Type B pancreatic cell (in vitro differentiated cells): ENCODE measurements at regions not wholly inside any gene's neighbourhood (a gene's known extent, or its start where the extent isn't known, plus 50 kb on each side); places are given as distances from the start of the nearest gene placed in this dataset.
"Not testable (repeated sequence)": the region's sequence is repeated elsewhere in the genome, so short reads cannot be mapped to it uniquely, and the experiment has no call there.

Experiments
- DNase-seq: peaks from one replicate; pipeline ENCODE4 v3.0.0; 2021; ENCODE audit warnings: mixed read lengths; ENCODE audit not compliant: unreplicated experiment; ENCODE audit errors: extremely low spot score
- H3K27ac Mint-ChIP-seq: 2 replicates; pipeline ENCODE4 v1.8.0; 2021; ENCODE audit warnings: mild to moderate bottlenecking, mixed read lengths
- H3K27me3 Mint-ChIP-seq: 2 replicates; pipeline ENCODE4 v1.8.0; 2021; ENCODE audit warnings: mixed read lengths
- H3K36me3 Mint-ChIP-seq: 2 replicates; pipeline ENCODE4 v1.8.0; 2021; ENCODE audit warnings: mixed read lengths
- H3K4me1 Mint-ChIP-seq: one replicate; pipeline ENCODE4 v1.8.0; 2021; ENCODE audit warnings: mixed read lengths; ENCODE audit not compliant: unreplicated experiment
- H3K4me3 Mint-ChIP-seq: 2 replicates; pipeline ENCODE4 v1.8.0; 2021; ENCODE audit warnings: mild to moderate bottlenecking, mixed read lengths
- H3K9me3 Mint-ChIP-seq: 2 replicates; pipeline ENCODE4 v1.8.0; 2021; ENCODE audit warnings: mixed read lengths
- CTCF ChIP-seq: fragments of 200-600 bp; sonication (generic); conservative IDR thresholded peaks from 2 replicates; pipeline ENCODE4 v1.5.0; 2021; ENCODE audit warnings: antibody characterized with exemption, mild to moderate bottlenecking

- Mint-ChIP-seq H3K27ac (peak overlapping the region; percentile 27), H3K4me1 (peaks cover 1% of the 10 kb centered on the region), H3K36me3 (no peaks in the 10 kb centered on the region), H3K27me3 (no peaks in the 10 kb centered on the region), H3K9me3 (peaks cover 5% of the 10 kb centered on the region), H3K4me3 (no peak overlapping the region)
- TF ChIP-seq CTCF = no peak
- no peak for DNase-seq
These were observed 66.6 kb downstream of the TNFAIP3 start for GRCh38 chr6:137933696-137934095.

GRCh38 chr6:137936798-137937197, 69.7 kb downstream of the TNFAIP3 start:
- Mint-ChIP-seq H3K4me1 (no peaks in the 10 kb centered on the region), H3K27ac (no peak overlapping the region), H3K36me3 (no peaks in the 10 kb centered on the region), H3K9me3 (peaks cover 10% of the 10 kb centered on the region), H3K4me3 (no peak overlapping the region), H3K27me3 (no peaks in the 10 kb centered on the region)
- no peak for DNase-seq
- no peak for TF ChIP-seq CTCF

GRCh38 chr6:137937834-137938233, 70.8 kb downstream of the TNFAIP3 start:
- no peak for DNase-seq
- Mint-ChIP-seq H3K27ac (no peak overlapping the region), H3K9me3 (peaks cover 10% of the 10 kb centered on the region), H3K36me3 (no peaks in the 10 kb centered on the region), H3K4me3 (no peak overlapping the region), H3K27me3 (no peaks in the 10 kb centered on the region), H3K4me1 (no peaks in the 10 kb centered on the region)
- no peak for TF ChIP-seq CTCF

- Mint-ChIP-seq H3K36me3 (no peaks in the 10 kb centered on the region), H3K4me3 (no peak overlapping the region), H3K27ac (no peak overlapping the region), H3K27me3 (no peaks in the 10 kb centered on the region), H3K9me3 (peaks cover 10% of the 10 kb centered on the region), H3K4me1 (no peaks in the 10 kb centered on the region)
- DNase-seq = no peak
- TF ChIP-seq CTCF = no peak
These were observed 71.8 kb downstream of the TNFAIP3 start for GRCh38 chr6:137938770-137939379.

DNA sequence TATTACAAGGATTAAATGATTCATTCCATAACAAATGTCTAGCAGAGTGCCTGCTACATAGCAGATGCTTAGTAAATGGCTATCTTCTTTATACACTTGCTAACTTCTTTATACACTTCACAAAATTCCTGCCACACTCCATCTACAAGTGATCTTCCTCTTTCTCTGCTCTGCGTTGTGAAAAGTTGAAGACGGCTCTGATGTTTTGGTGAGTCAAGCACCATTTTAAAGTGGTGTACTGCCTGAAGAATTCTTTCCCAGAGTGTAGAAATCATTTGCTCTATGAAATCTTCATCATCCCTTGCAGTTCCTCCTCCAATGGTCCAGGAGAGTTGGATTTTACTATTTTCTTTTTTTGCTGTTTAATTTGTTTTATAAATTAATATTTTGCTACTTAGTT, 74.9 kb downstream of the TNFAIP3 start:
- Mint-ChIP-seq H3K9me3 (peaks cover 7% of the 10 kb centered on the region), H3K27ac (no peak overlapping the region), H3K27me3 (no peaks in the 10 kb centered on the region), H3K36me3 (no peaks in the 10 kb centered on the region), H3K4me3 (no peak overlapping the region), H3K4me1 (peaks cover 7% of the 10 kb centered on the region)
- DNase-seq = no peak
- no peak for TF ChIP-seq CTCF

GRCh38 chr6:137942736-137943135, 75.7 kb downstream of the TNFAIP3 start:
- H3K36me3 Mint-ChIP-seq = no peaks in the 10 kb centered on the region
- TF ChIP-seq CTCF = no peak
- H3K9me3 Mint-ChIP-seq = peaks cover 7% of the 10 kb centered on the region
- DNase-seq = no peak
- H3K27me3 Mint-ChIP-seq = no peaks in the 10 kb centered on the region
- peaks cover 7% of the 10 kb centered on the region for H3K4me1 Mint-ChIP-seq
- no peak overlapping the region for H3K27ac Mint-ChIP-seq
- H3K4me3 Mint-ChIP-seq = no peak overlapping the region

DNA sequence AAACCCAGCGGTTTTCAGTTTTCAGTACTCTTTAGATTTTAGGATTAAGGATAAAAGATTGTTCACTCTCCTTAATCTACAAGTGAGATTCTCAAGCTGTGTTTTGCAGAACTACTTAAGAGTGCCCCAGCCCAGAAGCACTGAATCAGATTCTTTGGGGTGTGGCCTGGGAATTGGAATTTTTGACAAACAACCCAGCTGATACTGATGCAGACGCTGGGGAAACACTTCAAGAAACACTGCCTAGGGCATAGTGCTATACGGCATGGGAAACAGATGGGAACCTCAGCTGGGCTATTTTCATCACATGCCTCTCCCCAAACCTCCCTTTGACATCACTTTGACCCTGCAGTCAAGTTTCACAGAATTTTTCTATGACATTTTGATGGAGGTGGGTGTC, 77.3 kb downstream of the TNFAIP3 start:
- Mint-ChIP-seq H3K4me3 (peak overlapping the region; percentile 26), H3K27ac (peak overlapping the region; percentile 73)
- not testable (repeated sequence) for H3K36me3 Mint-ChIP-seq, H3K4me1 Mint-ChIP-seq, H3K9me3 Mint-ChIP-seq, H3K27me3 Mint-ChIP-seq, DNase-seq
